Nucleus accumbens (tissue), 56 donors: ENCODE measurements at regions not wholly inside any gene's neighbourhood (a gene's known extent, or its start where the extent isn't known, plus 50 kb on each side); places are given as distances from the start of the nearest gene placed in this dataset.

Experiments used
- DNase-seq, 56 donors: peaks; one replicate each; lab custom pipeline; 2025; lab: John Stamatoyannopoulos, UW

GRCh38 chr5:74303578-74303977 lies 336.9 kb downstream of the ENC1 start:
- DNase-seq = no peak

GRCh38 chr5:74301576-74301975 lies 339.0 kb downstream of the ENC1 start:
- DNase-seq = no peak

GRCh38 chr5:74300808-74301389 lies 339.6 kb downstream of the ENC1 start:
- DNase-seq = no peak

- DNase-seq = no peak
Measured at GRCh38 chr5:74299833-74300232, 340.7 kb downstream of the ENC1 start.

- DNase-seq = no peak
Measured at GRCh38 chr5:74296685-74297408, 343.7 kb downstream of the ENC1 start.

- no peak for DNase-seq
Measured at GRCh38 chr5:74295676-74296075, 344.9 kb downstream of the ENC1 start.

GRCh38 chr5:74295141-74295540 lies 345.4 kb downstream of the ENC1 start:
- DNase-seq = no peak

GRCh38 chr5:74294231-74294705 lies 346.3 kb downstream of the ENC1 start:
- DNase-seq = peak in 18 of 56 donors; percentile 2 to 55 (median 8)

- DNase-seq = no peak
Measured at GRCh38 chr5:74293182-74293581, 347.3 kb downstream of the ENC1 start.

GRCh38 chr5:74290634-74291241 lies 349.8 kb downstream of the ENC1 start:
- no peak for DNase-seq

- DNase-seq = no peak
Measured at GRCh38 chr5:74289691-74290090, 350.8 kb downstream of the ENC1 start.

GRCh38 chr5:74289238-74289637 lies 351.3 kb downstream of the ENC1 start:
- DNase-seq = no peak

- no peak for DNase-seq
Measured at GRCh38 chr5:74288448-74289108, 351.9 kb downstream of the ENC1 start.

- DNase-seq = no peak
Measured at GRCh38 chr5:74288038-74288437, 352.5 kb downstream of the ENC1 start.

GRCh38 chr5:74286734-74287695 lies 353.5 kb downstream of the ENC1 start:
- DNase-seq = no peak

- DNase-seq = no peak
Measured at GRCh38 chr5:74285675-74286280, 354.8 kb downstream of the ENC1 start.

- no peak for DNase-seq
Measured at GRCh38 chr5:74282490-74282889, 358.0 kb downstream of the ENC1 start.

- no peak for DNase-seq
Measured at GRCh38 chr5:74281166-74281565, 359.4 kb downstream of the ENC1 start.

GRCh38 chr5:74280306-74280705 lies 360.2 kb downstream of the ENC1 start:
- no peak for DNase-seq

GRCh38 chr5:74279244-74279643 lies 361.3 kb downstream of the ENC1 start:
- no peak for DNase-seq
